SK-N-SH (cell line): ENCODE measurements at regions not wholly inside any gene's neighbourhood (a gene's known extent, or its start where the extent isn't known, plus 50 kb on each side); places are given as distances from the start of the nearest gene placed in this dataset.

Experiments used
- CTCF ChIA-PET: fragments of 300-600, 350-600 bp; formaldehyde crosslinking; extraction: SDS; loops from one replicate; lab custom pipeline; 2021; lab: Yijun Ruan, JAX
- POLR2A ChIA-PET: fragments of 350-600 bp; sonication (Branson Sonifier 250); formaldehyde crosslinking; extraction: SDS; loops from one replicate; lab custom pipeline; 2020; ENCODE audit warnings: antibody characterized with exemption, inconsistent platforms; lab: Yijun Ruan, JAX
- DNase-seq: peaks from one replicate; pipeline ENCODE4 v3.0.0; 2012
- H2AFZ ChIP-seq: fragments of 200-600 bp; sonication (generic); 2 replicates; pipeline ENCODE4 v1.8.1; 2016; ENCODE audit warnings: antibody characterized with exemption, mild to moderate bottlenecking, low read depth
- H3F3A ChIP-seq: fragments of 200-600 bp; sonication (generic); replicated peaks from 2 replicates; pipeline ENCODE3; 2016; ENCODE audit warnings: antibody characterized with exemption, mild to moderate bottlenecking; ENCODE audit not compliant: insufficient read depth
- H3K27ac ChIP-seq, 2 experiments: fragments of 200-500 bp in 1 of 2; fragments of 200-600 bp in 1 of 2; sonication (Bioruptor generic) in 1 of 2; sonication (generic), shearing (Covaris generic) in 1 of 2; 2 replicates each; pipeline versions ENCODE4 v1.5.1 to v1.6.1; 2014 to 2016; ENCODE audit warnings: low read depth in 2 of 2, inconsistent platforms in 1 of 2, low read length in 1 of 2, mild to moderate bottlenecking in 1 of 2, mixed read lengths in 1 of 2
- H3K27me3 ChIP-seq: fragments of 200-600 bp; sonication (generic), shearing (Covaris generic); 2 replicates; pipeline ENCODE4 v1.6.1; 2016; ENCODE audit warnings: mixed run types; ENCODE audit not compliant: insufficient read depth
- H3K36me3 ChIP-seq, 2 experiments: fragments of 200-500 bp in 1 of 2; fragments of 200-600 bp in 1 of 2; sonication (Bioruptor generic) in 1 of 2; sonication (generic) in 1 of 2; replicated peaks in 1 of 2; 2 replicates each; pipeline versions ENCODE3 to v1.5.1; 2014 to 2016; ENCODE audit warnings: low read length in 1 of 2, mild to moderate bottlenecking in 1 of 2; ENCODE audit not compliant: insufficient read depth in 2 of 2, control insufficient read depth in 1 of 2
- H3K4me1 ChIP-seq, 2 experiments: fragments of 200-500 bp in 1 of 2; fragments of 200-600 bp in 1 of 2; sonication (Bioruptor generic) in 1 of 2; sonication (generic), shearing (Covaris generic) in 1 of 2; 2 replicates each; pipeline versions ENCODE4 v1.5.1 to v1.6.1; 2014 to 2016; ENCODE audit warnings: low read depth in 1 of 2, low read length in 1 of 2, mixed run types in 1 of 2; ENCODE audit not compliant: insufficient read depth in 2 of 2, control insufficient read depth in 1 of 2
- H3K4me2 ChIP-seq: fragments of 200-600 bp; sonication (generic), shearing (Covaris generic); 2 replicates; pipeline ENCODE4 v1.6.1; 2017; ENCODE audit warnings: mixed run types
- H3K4me3 ChIP-seq, 2 experiments: fragments of 200-500 bp in 1 of 2; fragments of 200-600 bp in 1 of 2; sonication (Bioruptor generic) in 1 of 2; sonication (generic), shearing (Covaris generic) in 1 of 2; 2 replicates each; pipeline versions ENCODE4 v1.5.1 to v1.8.1; 2014 to 2016; ENCODE audit warnings: low read depth in 2 of 2, inconsistent platforms in 1 of 2, low read length in 1 of 2, mild to moderate bottlenecking in 1 of 2, mixed read lengths in 1 of 2, moderate library complexity in 1 of 2
- H3K79me2 ChIP-seq: fragments of 200-600 bp; sonication (generic); 2 replicates; pipeline ENCODE4 v1.8.1; 2017; ENCODE audit warnings: mild to moderate bottlenecking; ENCODE audit not compliant: insufficient read depth
- H3K9ac ChIP-seq: fragments of 200-600 bp; sonication (generic); 2 replicates; pipeline ENCODE4 v1.6.1; 2017; ENCODE audit warnings: mixed run types
- H3K9me2 ChIP-seq: fragments of 200-600 bp; sonication (generic); 2 replicates; pipeline ENCODE4 v1.6.1; 2017; ENCODE audit warnings: mixed run types
- H3K9me3 ChIP-seq: fragments of 200-600 bp; sonication (generic); 2 replicates; pipeline ENCODE4 v1.6.1; 2017; ENCODE audit warnings: mixed run types, mild to moderate bottlenecking, moderate library complexity
- H4K20me1 ChIP-seq: fragments of 200-600 bp; sonication (generic); 2 replicates; pipeline ENCODE4 v1.6.1; 2017; ENCODE audit warnings: mild to moderate bottlenecking, mixed run types; ENCODE audit not compliant: insufficient read depth
- ELF1 ChIP-seq: IDR thresholded peaks from 2 replicates; pipeline ENCODE4 v1.4.0; 2012
- JUND ChIP-seq: IDR thresholded peaks from 2 replicates; pipeline ENCODE4 v1.4.0; 2012
- MXI1 ChIP-seq: IDR thresholded peaks from 2 replicates; pipeline ENCODE4 v1.6.1; 2012; ENCODE audit warnings: mild to moderate bottlenecking, low read depth, low read length, improper control_type of control experiment
- NFIC ChIP-seq: IDR thresholded peaks from 2 replicates; pipeline ENCODE4 v1.4.0; 2012; ENCODE audit warnings: borderline replicate concordance
- RFX5 ChIP-seq: IDR thresholded peaks from 2 replicates; pipeline ENCODE4 v1.6.1; 2012; ENCODE audit warnings: mild to moderate bottlenecking, improper control_type of control experiment, low read length
- TEAD4 ChIP-seq: IDR thresholded peaks from 2 replicates; pipeline ENCODE4 v1.4.0; 2012; ENCODE audit warnings: mild to moderate bottlenecking, borderline replicate concordance; ENCODE audit not compliant: insufficient read depth
- USF2 ChIP-seq: fragments of 150-350 bp; IDR thresholded peaks from 2 replicates; pipeline ENCODE4 v1.6.1; 2017; ENCODE audit warnings: antibody characterized with exemption, low read length, low read depth, borderline replicate concordance
- WGBS: methylation state at CpG from one replicate; pipeline ENCODE4 v1.1.6; 2017; ENCODE audit warnings: low lambda C conversion rate; 5-methylcytosine and 5-hydroxymethylcytosine counted together
- TF ChIP-seq, protein P1 (sequence below): IDR thresholded peaks from 2 replicates; pipeline ENCODE4; 2012
- TF ChIP-seq, protein P2 (sequence below): fragments of 200-600 bp; sonication (generic); IDR thresholded peaks from 2 replicates; pipeline ENCODE4 v1.6.1; 2017; ENCODE audit warnings: antibody characterized with exemption, mild to moderate bottlenecking, moderate library complexity
- TF ChIP-seq, protein P3 (sequence below): IDR thresholded peaks from 2 replicates; pipeline ENCODE4 v1.4.0; 2012; ENCODE audit warnings: low read depth

DNA sequence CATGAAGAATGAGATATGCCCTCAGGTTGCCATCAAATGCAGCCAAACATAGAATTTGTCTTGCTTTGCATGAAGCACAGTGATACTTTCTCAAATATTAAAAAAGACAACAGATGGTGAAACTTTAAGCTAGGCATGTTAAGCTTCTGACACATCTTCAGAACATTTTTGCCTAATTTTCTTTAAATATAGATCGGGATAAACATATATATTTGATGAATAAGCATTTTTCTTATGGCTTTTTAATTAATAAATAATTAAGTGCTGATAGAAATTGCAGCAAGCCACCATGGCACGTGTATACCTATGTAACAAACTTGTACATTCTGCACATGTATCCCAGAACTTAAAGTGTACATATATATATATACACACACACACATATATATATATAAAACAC, 831.2 kb upstream of the PCDH10 start:
- Histone ChIP-seq H3K27ac (no peak overlapping the region), H3K4me3 (no peak overlapping the region), H3K9ac (no peak overlapping the region), H3K9me2 (no peaks in the 10 kb centered on the region), H3K4me1 (no peaks in the 10 kb centered on the region), H3K4me2 (no peak overlapping the region), H4K20me1 (no peaks in the 10 kb centered on the region), H3F3A (no peaks in the 10 kb centered on the region), H3K27me3 (no peaks in the 10 kb centered on the region), H2AFZ (no peak overlapping the region), H3K9me3 (no peaks in the 10 kb centered on the region), H3K36me3 (no peaks in the 10 kb centered on the region), H3K79me2 (no peaks in the 10 kb centered on the region)
- ChIA-PET CTCF (no interaction called here), POLR2A (no interaction called here)
- DNase-seq, result no peak
- WGBS, result 1% methylated on average over 2 of the region's 2 CpGs
- TF ChIP-seq, protein P1, sequence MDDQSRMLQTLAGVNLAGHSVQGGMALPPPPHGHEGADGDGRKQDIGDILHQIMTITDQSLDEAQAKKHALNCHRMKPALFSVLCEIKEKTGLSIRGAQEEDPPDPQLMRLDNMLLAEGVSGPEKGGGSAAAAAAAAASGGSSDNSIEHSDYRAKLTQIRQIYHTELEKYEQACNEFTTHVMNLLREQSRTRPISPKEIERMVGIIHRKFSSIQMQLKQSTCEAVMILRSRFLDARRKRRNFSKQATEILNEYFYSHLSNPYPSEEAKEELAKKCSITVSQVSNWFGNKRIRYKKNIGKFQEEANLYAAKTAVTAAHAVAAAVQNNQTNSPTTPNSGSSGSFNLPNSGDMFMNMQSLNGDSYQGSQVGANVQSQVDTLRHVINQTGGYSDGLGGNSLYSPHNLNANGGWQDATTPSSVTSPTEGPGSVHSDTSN, result no peak
- TF ChIP-seq MXI1, result no peak
- TF ChIP-seq RFX5, result no peak

DNA sequence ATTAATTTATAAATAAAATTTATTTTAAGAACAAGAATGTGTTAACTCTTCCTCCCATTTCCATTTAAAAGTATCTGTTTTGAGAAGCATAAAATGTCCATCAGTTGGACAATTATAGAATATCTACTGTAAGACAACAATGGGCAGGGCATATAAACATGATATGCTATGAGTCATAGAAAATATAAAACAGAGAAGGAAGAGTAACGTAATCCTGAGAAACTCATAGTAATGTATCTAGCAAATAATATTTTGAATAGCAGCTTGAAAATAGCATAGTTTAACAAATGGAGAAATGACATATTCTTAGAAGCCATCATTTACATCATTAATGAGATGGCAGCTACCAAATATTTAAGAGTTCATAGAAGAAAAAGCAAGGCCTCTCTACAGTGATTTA, 820.3 kb upstream of the PCDH10 start:
- Histone ChIP-seq H3K4me2 (no peak overlapping the region), H3F3A (no peaks in the 10 kb centered on the region), H3K9me2 (no peaks in the 10 kb centered on the region)
- CTCF ChIA-PET, result no interaction called here
- TF ChIP-seq TEAD4 (no peak), ELF1 (no peak), JUND (no peak), USF2 (no peak), NFIC (no peak)
- TF ChIP-seq, protein P2, sequence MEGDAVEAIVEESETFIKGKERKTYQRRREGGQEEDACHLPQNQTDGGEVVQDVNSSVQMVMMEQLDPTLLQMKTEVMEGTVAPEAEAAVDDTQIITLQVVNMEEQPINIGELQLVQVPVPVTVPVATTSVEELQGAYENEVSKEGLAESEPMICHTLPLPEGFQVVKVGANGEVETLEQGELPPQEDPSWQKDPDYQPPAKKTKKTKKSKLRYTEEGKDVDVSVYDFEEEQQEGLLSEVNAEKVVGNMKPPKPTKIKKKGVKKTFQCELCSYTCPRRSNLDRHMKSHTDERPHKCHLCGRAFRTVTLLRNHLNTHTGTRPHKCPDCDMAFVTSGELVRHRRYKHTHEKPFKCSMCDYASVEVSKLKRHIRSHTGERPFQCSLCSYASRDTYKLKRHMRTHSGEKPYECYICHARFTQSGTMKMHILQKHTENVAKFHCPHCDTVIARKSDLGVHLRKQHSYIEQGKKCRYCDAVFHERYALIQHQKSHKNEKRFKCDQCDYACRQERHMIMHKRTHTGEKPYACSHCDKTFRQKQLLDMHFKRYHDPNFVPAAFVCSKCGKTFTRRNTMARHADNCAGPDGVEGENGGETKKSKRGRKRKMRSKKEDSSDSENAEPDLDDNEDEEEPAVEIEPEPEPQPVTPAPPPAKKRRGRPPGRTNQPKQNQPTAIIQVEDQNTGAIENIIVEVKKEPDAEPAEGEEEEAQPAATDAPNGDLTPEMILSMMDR, result no peak
- TF ChIP-seq, protein P3, sequence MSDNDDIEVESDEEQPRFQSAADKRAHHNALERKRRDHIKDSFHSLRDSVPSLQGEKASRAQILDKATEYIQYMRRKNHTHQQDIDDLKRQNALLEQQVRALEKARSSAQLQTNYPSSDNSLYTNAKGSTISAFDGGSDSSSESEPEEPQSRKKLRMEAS, result no peak
- TF ChIP-seq, all 33 proteins: peak for 0
- POLR2A ChIA-PET, result no interaction called here
- H3K9ac ChIP-seq, result no peak overlapping the region
- DNase-seq, result no peak
- H3K36me3 ChIP-seq, result no peaks in the 10 kb centered on the region
- no peaks in the 10 kb centered on the region for H4K20me1 ChIP-seq
- H3K4me3 ChIP-seq, result no peak overlapping the region
- H3K27me3 ChIP-seq, result no peaks in the 10 kb centered on the region
- no peaks in the 10 kb centered on the region for H3K4me1 ChIP-seq
- H3K79me2 ChIP-seq, result no peaks in the 10 kb centered on the region
- H2AFZ ChIP-seq, result no peak overlapping the region
- WGBS, result 2% methylated on average over 1 of the region's 1 CpG
- H3K27ac ChIP-seq, result no peak overlapping the region
- no peaks in the 10 kb centered on the region for H3K9me3 ChIP-seq
